SH-SY5Y (cell line): ENCODE measurements at regions not wholly inside any gene's neighbourhood (a gene's known extent, or its start where the extent isn't known, plus 50 kb on each side); places are given as distances from the start of the nearest gene placed in this dataset.

Source experiments
- GATA2 ChIP-seq: IDR thresholded peaks from 2 replicates; pipeline ENCODE4 v1.6.1; 2011; ENCODE audit warnings: mild to moderate bottlenecking, low read depth, low read length
- GATA3 ChIP-seq: IDR thresholded peaks from 2 replicates; pipeline ENCODE4 v1.6.1; 2011; ENCODE audit warnings: low read depth, mild to moderate bottlenecking, low read length, moderate library complexity

DNA sequence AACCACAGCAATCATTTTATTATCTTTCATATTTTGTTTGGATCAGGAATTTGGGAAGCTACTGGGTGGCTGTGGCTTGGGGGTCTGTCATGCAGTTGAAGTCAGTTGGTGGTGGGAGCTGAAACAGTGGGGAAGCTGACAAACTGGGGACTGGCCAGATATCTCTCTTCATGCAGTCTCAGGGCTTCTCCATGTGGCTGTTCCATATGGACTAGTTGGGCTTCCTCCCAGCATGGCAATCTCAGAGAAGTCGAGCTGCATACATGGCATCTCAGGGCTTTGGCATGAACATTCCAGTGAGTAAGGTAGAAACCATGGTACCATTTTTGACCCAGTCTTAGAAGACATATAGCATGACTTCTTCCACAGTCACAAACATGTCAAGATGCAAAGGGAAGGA lies 274.8 kb downstream of the ENC1 start:
- TF ChIP-seq GATA3, result no peak
- TF ChIP-seq GATA2, result no peak
